GM23338 (cell line): ENCODE measurements at regions not wholly inside any gene's neighbourhood (a gene's known extent, or its start where the extent isn't known, plus 50 kb on each side); places are given as distances from the start of the nearest gene placed in this dataset.

ENCODE experiments used
- CREB1 ChIP-seq: fragments of 250-450 bp; sonication (Bioruptor Pico); IDR thresholded peaks from 2 replicates; pipeline ENCODE4 v1.5.0; 2020; ENCODE audit warnings: low read depth, mild to moderate bottlenecking, moderate library complexity
- CTCF ChIP-seq, 2 experiments: fragments of 200-600 bp in 1 of 2; sonication (generic) in 1 of 2; conservative IDR thresholded peaks; 2 replicates each; pipeline versions ENCODE4 v1.5.1 to v1.6.1; 2016 to 2017; ENCODE audit warnings: antibody characterized with exemption in 2 of 2, low read depth in 2 of 2, mild to moderate bottlenecking in 2 of 2, moderate library complexity in 1 of 2
- ETS1 ChIP-seq: IDR thresholded peaks from 2 replicates; pipeline ENCODE4 v1.6.1; 2016; ENCODE audit warnings: antibody characterized with exemption
- EZH2 ChIP-seq: fragments of 200-600 bp; sonication (generic); IDR thresholded peaks from one replicate; pipeline ENCODE4 v1.8.0; 2017; ENCODE audit warnings: antibody characterized with exemption, mild to moderate bottlenecking, low read depth; ENCODE audit not compliant: unreplicated experiment
- EZH2phosphoT487 ChIP-seq: fragments of 200-600 bp; sonication (generic); IDR thresholded peaks from one replicate; pipeline ENCODE4 v1.8.1; 2018; ENCODE audit warnings: antibody characterized with exemption; ENCODE audit not compliant: unreplicated experiment
- JUNB ChIP-seq: IDR thresholded peaks from one replicate; pipeline ENCODE4 v1.6.1; 2016; ENCODE audit warnings: antibody characterized with exemption; ENCODE audit not compliant: unreplicated experiment
- NANOG ChIP-seq: IDR thresholded peaks from 2 replicates; pipeline ENCODE4 v1.6.1; 2016; ENCODE audit warnings: antibody characterized with exemption, borderline replicate concordance
- POLR2AphosphoS5 ChIP-seq: IDR thresholded peaks from 2 replicates; pipeline ENCODE4 v1.6.1; 2016; ENCODE audit warnings: antibody characterized with exemption, low read depth
- REST ChIP-seq: IDR thresholded peaks from one replicate; pipeline ENCODE4 v1.6.1; 2018; ENCODE audit warnings: antibody characterized with exemption; ENCODE audit not compliant: unreplicated experiment
- STAT1 ChIP-seq: IDR thresholded peaks from one replicate; pipeline ENCODE4 v1.6.1; 2016; ENCODE audit warnings: antibody characterized with exemption; ENCODE audit not compliant: unreplicated experiment
- ZNF331 ChIP-seq: fragments of 250-450 bp; sonication (Bioruptor Pico); IDR thresholded peaks from 2 replicates; pipeline ENCODE4 v1.5.0; 2020; ENCODE audit warnings: low read depth, mild to moderate bottlenecking, moderate library complexity

GRCh38 chr5:58262226-58262625, 197.7 kb downstream of the PLK2 start:
- no peak for TF ChIP-seq EZH2phosphoT487
- no peak for TF ChIP-seq CTCF (conservative IDR thresholded peaks at IDR 0.05; ENCODE audit: low read depth in 2 of 2)
- TF ChIP-seq EZH2, result no peak
- no peak for TF ChIP-seq POLR2AphosphoS5
- TF ChIP-seq REST, result no peak
- TF ChIP-seq CREB1 (CRISPR knock-in tag), result no peak
- TF ChIP-seq STAT1, result no peak
- no peak for TF ChIP-seq JUNB
- no peak for TF ChIP-seq NANOG
- TF ChIP-seq ZNF331 (CRISPR knock-in tag), result no peak
- no peak for TF ChIP-seq ETS1
